HAP-1 (cell line): ENCODE measurements at regions not wholly inside any gene's neighbourhood (a gene's known extent, or its start where the extent isn't known, plus 50 kb on each side); places are given as distances from the start of the nearest gene placed in this dataset.
"Not testable (repeated sequence)": the region's sequence is repeated elsewhere in the genome, so short reads cannot be mapped to it uniquely, and the experiment has no call there.

ENCODE experiments used
- DNase-seq, 2 experiments: peaks; one replicate each; pipeline ENCODE4 v3.0.0-alpha.2; 2016 to 2020; ENCODE audit warnings: low spot score in 2 of 2
- H3K27me3 ChIP-seq: fragments of 250-450 bp; sonication (Bioruptor Pico); 2 replicates; pipeline ENCODE4 v1.5.1; 2020; ENCODE audit warnings: low read depth, mild to moderate bottlenecking, moderate library complexity
- H3K36me3 ChIP-seq: fragments of 250-450 bp; sonication (Bioruptor Pico); replicated peaks from 2 replicates; pipeline ENCODE4 v1.5.1; 2020; ENCODE audit warnings: mild to moderate bottlenecking
- H3K4me1 ChIP-seq: fragments of 250-450 bp; sonication (Bioruptor Pico); 2 replicates; pipeline ENCODE4 v1.5.1; 2020; ENCODE audit warnings: mild to moderate bottlenecking
- H3K4me3 ChIP-seq: fragments of 250-450 bp; sonication (Bioruptor Pico); 2 replicates; pipeline ENCODE4 v1.5.1; 2020; ENCODE audit warnings: mild to moderate bottlenecking, moderate library complexity
- H3K9me3 ChIP-seq: fragments of 250-450 bp; sonication (Bioruptor Pico); 2 replicates; pipeline ENCODE4 v1.5.1; 2020; ENCODE audit warnings: mild to moderate bottlenecking, moderate library complexity
- in situ Hi-C: fragments of 300-500 bp; cut with MboI; formaldehyde crosslinking; loops from 3 replicates; pipeline ENCODE4 v1.14.3; 2020; ENCODE audit warnings: low sequenced_read_pairs, inconsistent platforms, mixed read lengths

DNA sequence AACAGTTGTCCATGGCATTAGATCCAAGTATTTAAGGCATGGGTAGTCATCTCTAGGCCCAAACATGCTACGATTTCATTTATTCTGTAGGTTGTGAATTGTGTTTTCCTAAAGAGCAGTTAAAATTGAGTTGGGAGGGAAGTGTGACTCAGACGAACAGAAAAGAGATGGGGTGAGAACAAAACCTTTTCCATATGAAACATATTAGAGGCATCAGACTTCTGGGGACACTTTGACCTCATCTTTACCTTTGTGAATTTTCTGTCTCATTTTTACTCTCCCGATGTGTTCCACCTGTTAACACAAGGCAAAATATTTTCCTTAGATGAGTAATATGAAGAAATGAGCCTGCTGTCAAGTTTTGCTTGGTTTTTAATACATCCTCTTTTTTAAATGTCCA is 181.3 kb downstream of the ESM1 start:
- no peak for DNase-seq
- Histone ChIP-seq H3K27me3 (no peaks in the 10 kb centered on the region), H3K4me1 (no peaks in the 10 kb centered on the region), H3K4me3 (no peak overlapping the region), H3K36me3 (no peaks in the 10 kb centered on the region), H3K9me3 (no peaks in the 10 kb centered on the region)
- in situ Hi-C loops = no loop called here

- H3K9me3 ChIP-seq = no peaks in the 10 kb centered on the region
- no peak for DNase-seq
- H3K36me3 ChIP-seq = no peaks in the 10 kb centered on the region
- no peaks in the 10 kb centered on the region for H3K27me3 ChIP-seq
- no peaks in the 10 kb centered on the region for H3K4me1 ChIP-seq
- in situ Hi-C loops = no loop called here
- H3K4me3 ChIP-seq = no peak overlapping the region
Measured at GRCh38 chr5:54803471-54804011, 181.9 kb downstream of the ESM1 start.

DNA sequence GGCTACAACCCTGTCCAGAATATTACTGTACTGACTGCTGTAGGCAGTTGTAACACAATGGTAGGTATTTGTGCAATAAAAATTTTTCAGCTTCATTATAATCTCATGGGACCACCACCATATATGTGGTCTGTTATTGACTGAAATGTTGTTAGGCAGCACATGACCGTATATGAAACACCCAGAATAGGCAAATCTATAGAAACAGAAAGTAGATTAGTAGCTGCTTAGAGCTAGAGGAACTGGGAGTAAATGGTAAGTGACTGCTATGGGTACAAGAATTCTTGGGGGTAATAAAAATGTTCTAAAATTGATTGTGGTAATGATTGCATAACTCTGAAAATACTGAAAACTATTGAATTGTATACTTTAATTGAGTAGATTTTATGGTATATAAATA is 185.7 kb downstream of the ESM1 start:
- no peak for DNase-seq
- in situ Hi-C loops = no loop called here
- no peak overlapping the region for H3K4me3 ChIP-seq
- H3K9me3 ChIP-seq = no peaks in the 10 kb centered on the region
- no peaks in the 10 kb centered on the region for H3K4me1 ChIP-seq
- no peaks in the 10 kb centered on the region for H3K36me3 ChIP-seq
- H3K27me3 ChIP-seq = no peaks in the 10 kb centered on the region

GRCh38 chr5:54795777-54796176 is 189.6 kb downstream of the ESM1 start:
- no peaks in the 10 kb centered on the region for H3K9me3 ChIP-seq
- H3K36me3 ChIP-seq = no peaks in the 10 kb centered on the region
- no peak overlapping the region for H3K4me3 ChIP-seq
- no peak for DNase-seq
- H3K27me3 ChIP-seq = no peaks in the 10 kb centered on the region
- in situ Hi-C loops = no loop called here
- H3K4me1 ChIP-seq = no peaks in the 10 kb centered on the region

DNA sequence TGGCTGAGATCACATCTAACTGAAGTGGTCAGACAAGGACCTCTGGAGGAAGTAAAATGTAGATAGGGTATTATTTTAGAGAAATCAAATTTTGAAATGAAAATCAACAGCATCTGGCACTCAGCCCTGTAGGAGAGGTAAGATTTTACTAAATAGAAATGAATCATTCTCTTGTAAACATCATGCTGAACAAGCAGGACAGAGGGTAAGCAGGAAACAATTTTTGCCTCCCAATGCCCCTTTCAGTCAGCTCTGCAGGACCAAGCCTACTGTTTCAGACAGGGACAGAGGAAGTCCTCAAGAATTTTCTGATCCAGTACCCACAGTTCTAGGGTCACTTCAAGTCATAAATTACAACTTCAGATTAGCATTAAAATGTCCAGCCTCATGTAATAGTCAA is 190.1 kb downstream of the ESM1 start:
- Histone ChIP-seq H3K36me3 (no peaks in the 10 kb centered on the region), H3K27me3 (no peaks in the 10 kb centered on the region), H3K4me3 (no peak overlapping the region), H3K4me1 (no peaks in the 10 kb centered on the region), H3K9me3 (no peaks in the 10 kb centered on the region)
- DNase-seq = no peak
- in situ Hi-C loops = no loop called here

- Histone ChIP-seq H3K36me3 (no peaks in the 10 kb centered on the region), H3K27me3 (no peaks in the 10 kb centered on the region), H3K4me1 (no peaks in the 10 kb centered on the region), H3K9me3 (no peaks in the 10 kb centered on the region), H3K4me3 (no peak overlapping the region)
- DNase-seq = no peak
- in situ Hi-C loops = no loop called here
Measured at GRCh38 chr5:54794135-54794975, 191.0 kb downstream of the ESM1 start.

DNA sequence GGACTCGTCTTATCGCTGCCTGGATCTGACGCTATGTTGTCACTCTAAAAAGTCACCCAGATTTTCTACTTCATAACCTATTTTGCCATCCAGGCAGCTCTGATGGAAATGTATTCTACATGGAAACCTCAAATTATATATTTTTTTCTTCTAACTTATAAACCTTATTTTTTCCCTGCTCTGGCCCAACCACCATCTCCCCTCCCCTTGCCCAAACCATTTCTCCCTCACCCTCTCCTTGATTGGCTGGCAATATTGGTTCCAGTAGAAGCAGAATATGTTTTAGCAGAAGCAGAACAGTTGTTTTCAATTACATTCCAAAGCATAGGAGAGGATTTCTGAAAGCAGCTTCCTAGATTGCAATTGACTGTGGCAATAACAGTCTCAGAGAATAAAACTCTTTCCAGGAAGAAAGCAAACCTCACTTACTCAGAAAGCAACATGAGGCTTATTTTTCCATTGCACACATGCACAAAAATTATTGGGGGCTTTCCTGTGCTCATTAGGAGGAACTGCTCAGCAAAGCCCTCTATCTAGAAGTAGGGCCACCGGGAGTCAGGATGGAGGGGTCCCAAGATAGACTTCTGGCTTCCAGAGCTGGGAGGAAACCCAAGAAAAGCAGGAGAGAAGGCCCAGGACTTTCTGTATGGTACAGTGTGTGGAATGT is 191.8 kb downstream of the ESM1 start:
- DNase-seq = no peak
- Histone ChIP-seq H3K27me3 (no peaks in the 10 kb centered on the region), H3K9me3 (no peaks in the 10 kb centered on the region), H3K4me1 (no peaks in the 10 kb centered on the region), H3K36me3 (no peaks in the 10 kb centered on the region), H3K4me3 (no peak overlapping the region)
- in situ Hi-C loops = no loop called here

DNA sequence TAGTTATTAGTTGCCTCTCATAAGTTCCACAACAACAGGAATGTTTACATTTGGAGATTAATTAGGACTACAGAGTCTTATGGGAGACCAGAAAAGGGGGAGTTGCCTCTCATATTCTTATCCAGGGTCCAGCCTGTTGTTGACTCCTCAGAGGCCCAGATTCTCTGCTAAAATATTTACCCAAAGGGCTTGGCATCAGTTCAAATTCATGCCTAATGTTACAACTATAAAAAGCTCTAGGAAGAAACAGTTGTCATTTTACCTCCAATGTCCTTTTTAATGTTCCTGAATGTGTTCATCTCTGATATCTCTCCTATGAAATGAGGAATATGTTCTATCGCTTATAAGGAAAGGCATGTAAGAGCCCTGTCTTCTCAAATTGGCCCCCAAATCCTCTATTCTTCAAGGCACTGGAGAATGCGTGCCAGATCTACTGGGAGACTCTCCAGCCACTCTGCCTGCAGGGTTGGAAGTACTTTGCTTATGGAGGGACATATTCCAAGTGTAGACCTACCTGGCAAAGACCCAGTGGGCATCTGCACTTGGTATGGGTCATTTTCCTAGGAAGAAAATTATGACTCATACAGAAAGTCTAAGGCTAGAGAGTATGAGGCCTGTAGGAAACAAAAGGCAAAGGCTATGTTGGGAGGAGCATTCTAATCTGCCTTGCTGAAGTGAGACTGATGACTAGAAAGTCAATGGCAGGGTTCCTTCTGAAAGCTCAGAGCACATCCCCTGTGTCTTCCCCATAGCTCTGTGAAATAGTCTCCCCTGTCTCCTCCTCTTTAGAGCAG is 192.6 kb downstream of the ESM1 start:
- Histone ChIP-seq H3K4me1 (no peaks in the 10 kb centered on the region), H3K36me3 (no peaks in the 10 kb centered on the region), H3K9me3 (no peaks in the 10 kb centered on the region), H3K4me3 (no peak overlapping the region), H3K27me3 (no peaks in the 10 kb centered on the region)
- in situ Hi-C loops = no loop called here
- DNase-seq = no peak

DNA sequence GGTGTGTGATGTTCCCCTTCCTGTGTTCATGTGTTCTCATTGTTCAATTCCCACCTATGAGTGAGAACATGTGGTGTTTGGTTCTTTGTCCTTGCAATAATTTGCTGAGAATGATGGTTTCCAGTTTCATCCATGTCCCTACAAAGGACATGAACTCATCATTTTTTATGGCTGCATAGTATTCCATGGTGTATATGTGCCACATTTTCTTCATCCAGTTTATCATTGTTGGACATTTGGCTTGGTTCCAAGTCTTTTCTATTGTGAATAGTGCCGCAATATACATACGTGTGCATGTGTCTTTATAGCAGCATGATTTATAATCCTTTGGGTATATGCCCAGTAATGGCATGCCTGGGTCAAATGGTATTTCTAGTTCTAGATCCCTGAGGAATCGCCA is 197.5 kb downstream of the ESM1 start:
- H3K4me3 ChIP-seq, H3K27me3 ChIP-seq, H3K9me3 ChIP-seq, in situ Hi-C loops, H3K4me1 ChIP-seq, H3K36me3 ChIP-seq, DNase-seq: not testable (repeated sequence)

GRCh38 chr5:54785729-54786591 is 199.4 kb downstream of the ESM1 start:
- no peak for DNase-seq
- Histone ChIP-seq H3K27me3 (no peaks in the 10 kb centered on the region), H3K36me3 (no peaks in the 10 kb centered on the region), H3K4me3 (no peak overlapping the region), H3K4me1 (no peaks in the 10 kb centered on the region), H3K9me3 (no peaks in the 10 kb centered on the region)
- in situ Hi-C loops = no loop called here

- Histone ChIP-seq H3K4me1 (no peaks in the 10 kb centered on the region), H3K4me3 (no peak overlapping the region), H3K9me3 (no peaks in the 10 kb centered on the region), H3K36me3 (no peaks in the 10 kb centered on the region), H3K27me3 (no peaks in the 10 kb centered on the region; the same call in 1 of the 2 replicates)
- in situ Hi-C loops = no loop called here
- DNase-seq = no peak
Measured at GRCh38 chr5:54778783-54779182, 206.6 kb downstream of the ESM1 start.

DNA sequence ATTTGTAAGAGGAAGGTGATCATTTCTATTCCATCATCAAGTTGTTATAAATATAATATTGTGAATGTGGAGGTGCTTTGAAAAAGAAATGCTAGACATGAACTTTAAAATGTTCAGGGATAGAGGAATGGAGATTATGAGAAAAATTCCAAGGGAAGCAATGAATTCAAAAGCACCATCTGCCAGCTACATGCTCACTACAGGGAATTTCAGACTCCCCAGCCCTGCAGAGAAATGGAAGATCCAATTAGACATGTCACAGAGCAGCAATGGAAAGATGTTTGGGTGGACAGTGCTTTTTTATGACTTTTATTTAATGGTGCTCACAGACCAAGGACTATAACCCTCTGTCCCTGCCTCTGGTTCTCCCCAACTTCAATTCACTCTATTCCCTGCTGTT is 209.7 kb downstream of the ESM1 start:
- Histone ChIP-seq H3K27me3 (no peaks in the 10 kb centered on the region; the same call in 1 of the 2 replicates), H3K4me1 (no peaks in the 10 kb centered on the region), H3K36me3 (no peaks in the 10 kb centered on the region), H3K9me3 (no peaks in the 10 kb centered on the region), H3K4me3 (no peak overlapping the region)
- in situ Hi-C loops = no loop called here
- no peak for DNase-seq
